G401.6 (cell line): ENCODE measurements at regions not wholly inside any gene's neighbourhood (a gene's known extent, or its start where the extent isn't known, plus 50 kb on each side); places are given as distances from the start of the nearest gene placed in this dataset.

Experiments used
- FAIRE-seq: peaks from 2 replicates; lab custom pipeline; 2012; peaks lifted over from hg19 to GRCh38; lab: Jason Lieb, UNC

- no peak for FAIRE-seq
These were observed 55.0 kb upstream of the PACRGL start for GRCh38 chr4:20645236-20645635.

GRCh38 chr4:20646287-20646686 lies 54.0 kb upstream of the PACRGL start:
- FAIRE-seq = no peak
